HepG2 (cell line): ENCODE measurements at regions not wholly inside any gene's neighbourhood (a gene's known extent, or its start where the extent isn't known, plus 50 kb on each side); places are given as distances from the start of the nearest gene placed in this dataset.

Experiments used
- ATF1 ChIP-seq: IDR thresholded peaks from 2 replicates; pipeline ENCODE4 v1.6.1; 2016; ENCODE audit warnings: mild to moderate bottlenecking, control low read depth
- CREB1 ChIP-seq, 2 experiments: fragments of 450-650 bp in 1 of 2; IDR thresholded peaks; 2 replicates each; pipeline ENCODE4 v1.6.1; 2016 to 2017; ENCODE audit warnings: control low read depth in 1 of 2, mild to moderate bottlenecking in 1 of 2, missing compliant biosample characterization in 1 of 2, missing genetic modification characterization in 1 of 2
- ELF1 ChIP-seq: sonication (generic); formaldehyde crosslinking; IDR thresholded peaks from 2 replicates; pipeline ENCODE4 v1.4.0; 2020; ENCODE audit warnings: missing genetic modification reagents
- EP300 ChIP-seq, 3 experiments: sonication (generic) in 1 of 3; formaldehyde crosslinking in 1 of 3; IDR thresholded peaks; 2 replicates each; pipeline versions ENCODE4 v1.5.1 to v1.6.1; 2011 to 2020; ENCODE audit warnings: low read depth in 2 of 3, low read length in 2 of 3, borderline replicate concordance in 1 of 3, improper control_type of control experiment in 1 of 3, mild to moderate bottlenecking in 1 of 3, missing genetic modification reagents in 1 of 3, moderate library complexity in 1 of 3
- POLR2A ChIP-seq, 2 experiments: IDR thresholded peaks; 2 replicates each; pipeline ENCODE4 v1.6.1; 2011; ENCODE audit warnings: low read depth in 2 of 2, low read length in 2 of 2, mild to moderate bottlenecking in 1 of 2, moderate library complexity in 1 of 2; ENCODE audit not compliant: insufficient read depth in 1 of 2
- POLR2AphosphoS5 ChIP-seq: IDR thresholded peaks from 2 replicates; pipeline ENCODE4 v1.6.1; 2012; ENCODE audit warnings: low read depth, low read length
- SETDB1 ChIP-seq: sonication (generic); formaldehyde crosslinking; IDR thresholded peaks from 2 replicates; pipeline ENCODE4 v1.5.1; 2020; ENCODE audit warnings: missing genetic modification reagents, mild to moderate bottlenecking, borderline replicate concordance
- TAF1 ChIP-seq: sonication (generic); formaldehyde crosslinking; IDR thresholded peaks from 2 replicates; pipeline ENCODE4 v1.4.0; 2020; ENCODE audit warnings: missing genetic modification reagents
- ZMAT3 ChIP-seq: sonication (generic); formaldehyde crosslinking; conservative IDR thresholded peaks from 2 replicates; pipeline ENCODE4 v1.7.0; 2021; ENCODE audit warnings: missing genetic modification reagents
- ZNF205 ChIP-seq: IDR thresholded peaks from 2 replicates; pipeline ENCODE4 v1.6.1; 2018; ENCODE audit warnings: missing biosample characterization, missing genetic modification reagents
- ZNF207 ChIP-seq: fragments of 450-650 bp; IDR thresholded peaks from 2 replicates; pipeline ENCODE4 v1.6.1; 2016; ENCODE audit warnings: antibody characterized with exemption, borderline replicate concordance
- ZNF280D ChIP-seq: sonication (generic); formaldehyde crosslinking; IDR thresholded peaks from 2 replicates; pipeline ENCODE4 v1.5.1; 2020; ENCODE audit warnings: mild to moderate bottlenecking, missing genetic modification reagents

DNA sequence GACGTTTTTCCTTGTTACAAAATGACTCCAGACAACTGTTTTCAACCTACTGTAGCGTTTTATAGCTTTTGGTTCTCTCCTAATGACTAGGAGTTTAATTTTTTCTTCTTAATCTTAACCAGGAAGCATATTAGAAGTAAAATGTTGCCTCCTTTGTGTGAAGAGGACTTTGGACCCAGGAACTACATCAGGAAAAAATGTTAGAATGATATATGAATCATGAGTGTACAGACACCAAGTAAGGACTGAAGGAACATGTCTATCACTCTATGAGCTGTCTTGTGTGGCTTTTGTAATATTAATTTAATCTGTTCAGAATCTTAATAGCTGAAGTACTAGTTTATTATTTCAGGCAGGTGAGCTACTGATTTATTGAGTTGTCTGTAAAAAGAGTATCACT lies 71.0 kb upstream of the MARCKS start:
- TF ChIP-seq POLR2AphosphoS5 = no peak
- no peak for TF ChIP-seq POLR2A (IDR thresholded peaks at IDR 0.05; ENCODE audit: insufficient read depth in 1 of 2, low read depth in 2 of 2, low read length in 2 of 2)
- no peak for TF ChIP-seq CREB1 (IDR thresholded peaks at IDR 0.05)
- TF ChIP-seq CREB1 (CRISPR knock-in tag; IDR thresholded peaks at IDR 0.05) = no peak
- TF ChIP-seq ZMAT3 = no peak
- no peak for TF ChIP-seq ZNF205
- TF ChIP-seq TAF1 (CRISPR knock-in tag) = no peak
- no peak for TF ChIP-seq SETDB1 (CRISPR knock-in tag)
- no peak for TF ChIP-seq ZNF207
- no peak for TF ChIP-seq ELF1 (CRISPR knock-in tag)
- TF ChIP-seq EP300 (IDR thresholded peaks at IDR 0.05; ENCODE audit: low read depth in 2 of 2, low read length in 2 of 2) = no peak
- no peak for TF ChIP-seq EP300 (CRISPR knock-in tag; IDR thresholded peaks at IDR 0.05; ENCODE audit: borderline replicate concordance)
- no peak for TF ChIP-seq ZNF280D (CRISPR knock-in tag)
- no peak for TF ChIP-seq ATF1 (CRISPR knock-in tag)
